Spleen (tissue), 11 donors: ENCODE measurements at regions not wholly inside any gene's neighbourhood (a gene's known extent, or its start where the extent isn't known, plus 50 kb on each side); places are given as distances from the start of the nearest gene placed in this dataset.

ENCODE experiments used
- DNase-seq: peaks from one replicate; pipeline ENCODE4 v3.0.0-alpha.2; 2020
- H3K27ac ChIP-seq, 8 donors: fragments of 200-600 bp; sonication (generic) in 7 of 8; 1 replicate in 4 of 8; 2 replicates in 4 of 8; pipeline versions ENCODE4 v1.5.0 to v1.8.0; 2016 to 2021; ENCODE audit warnings: inconsistent platforms in 4 of 8, mild to moderate bottlenecking in 4 of 8, moderate library complexity in 1 of 8
- H3K27me3 ChIP-seq, 7 donors: fragments of 200-600 bp; sonication (generic) in 6 of 7; replicated peaks in 1 of 7; 1 replicate in 4 of 7; 2 replicates in 3 of 7; pipeline versions ENCODE4 v1.5.0 to v1.8.0; 2016 to 2021; ENCODE audit warnings: inconsistent platforms in 3 of 7, mild to moderate bottlenecking in 1 of 7
- H3K36me3 ChIP-seq, 6 donors: fragments of 200-600 bp; sonication (generic) in 5 of 6; 1 replicate in 4 of 6; 2 replicates in 2 of 6; pipeline versions ENCODE4 v1.5.0 to v1.8.0; 2016 to 2021; ENCODE audit warnings: inconsistent platforms in 2 of 6
- H3K4me1 ChIP-seq, 6 donors: fragments of 200-600 bp; sonication (generic) in 5 of 6; 1 replicate in 3 of 6; 2 replicates in 3 of 6; pipeline versions ENCODE4 v1.5.0 to v1.8.0; 2016 to 2021; ENCODE audit warnings: inconsistent platforms in 3 of 6
- H3K4me3 ChIP-seq, 8 donors: fragments of 200-600 bp; sonication (generic) in 7 of 8; 1 replicate in 4 of 8; 2 replicates in 4 of 8; pipeline versions ENCODE4 v1.5.0 to v1.8.0; 2016 to 2021; ENCODE audit warnings: inconsistent platforms in 4 of 8, mild to moderate bottlenecking in 4 of 8, moderate library complexity in 2 of 8
- H3K9me3 ChIP-seq, 8 donors: fragments of 200-600 bp; sonication (generic) in 7 of 8; 1 replicate in 4 of 8; 2 replicates in 4 of 8; pipeline versions ENCODE4 v1.5.0 to v1.8.0; 2016 to 2021; ENCODE audit warnings: inconsistent platforms in 4 of 8
- POLR2A ChIP-seq, 3 donors: fragments of 450-650 bp; IDR thresholded peaks; one replicate each; pipeline ENCODE4 v1.5.1; 2017; ENCODE audit warnings: antibody characterized with exemption in 3 of 3, mild to moderate bottlenecking in 1 of 3
- POLR2AphosphoS5 ChIP-seq, 3 donors: sonication (generic); formaldehyde crosslinking; IDR thresholded peaks; one replicate each; pipeline ENCODE4 v1.5.1; 2017; ENCODE audit warnings: antibody characterized with exemption in 3 of 3
- WGBS, 5 donors: extraction: QIAGEN DNeasy Blood & Tissue Kit in 3 of 5; methylation state at CpG; one replicate each; pipeline versions ENCODE4 v1.1.5 to v1.1.7; 2013 to 2018; 5-methylcytosine and 5-hydroxymethylcytosine counted together
- intact Hi-C: fragments of 100-400 bp; cut with DNase I; formaldehyde crosslinking; loops from one replicate; pipeline ENCODE4 v1.15.0; 2023; ENCODE audit warnings: low total_unique reads
- TF ChIP-seq, protein P1 (sequence below), 11 experiments: fragments of 200-600 bp in 7 of 11; fragments of 450-650 bp in 4 of 11; sonication (generic) in 4 of 11; IDR thresholded peaks in 8 of 11; conservative IDR thresholded peaks in 3 of 11; 1 replicate in 7 of 11; 2 replicates in 4 of 11; pipeline versions ENCODE4 v1.4.0 to v1.8.0; 2016 to 2021; ENCODE audit warnings: antibody characterized with exemption in 11 of 11, inconsistent platforms in 4 of 11, mild to moderate bottlenecking in 1 of 11
- donor health status: healthy with polysubstance abuse.
- donor health status: DM: no; HTN: no; CAD: no; lungs with moderate emphysema.
- donor health status: DM: no; HTN: no; CAD: no.
- donor health status: Bipolar disorder and iron deficiency.
- donor health status: healthy.
- donor health status: DM: no; HTN: no; CAD: no.
- donor health status: DM: yes; HTN: yes; CAD: no.

DNA sequence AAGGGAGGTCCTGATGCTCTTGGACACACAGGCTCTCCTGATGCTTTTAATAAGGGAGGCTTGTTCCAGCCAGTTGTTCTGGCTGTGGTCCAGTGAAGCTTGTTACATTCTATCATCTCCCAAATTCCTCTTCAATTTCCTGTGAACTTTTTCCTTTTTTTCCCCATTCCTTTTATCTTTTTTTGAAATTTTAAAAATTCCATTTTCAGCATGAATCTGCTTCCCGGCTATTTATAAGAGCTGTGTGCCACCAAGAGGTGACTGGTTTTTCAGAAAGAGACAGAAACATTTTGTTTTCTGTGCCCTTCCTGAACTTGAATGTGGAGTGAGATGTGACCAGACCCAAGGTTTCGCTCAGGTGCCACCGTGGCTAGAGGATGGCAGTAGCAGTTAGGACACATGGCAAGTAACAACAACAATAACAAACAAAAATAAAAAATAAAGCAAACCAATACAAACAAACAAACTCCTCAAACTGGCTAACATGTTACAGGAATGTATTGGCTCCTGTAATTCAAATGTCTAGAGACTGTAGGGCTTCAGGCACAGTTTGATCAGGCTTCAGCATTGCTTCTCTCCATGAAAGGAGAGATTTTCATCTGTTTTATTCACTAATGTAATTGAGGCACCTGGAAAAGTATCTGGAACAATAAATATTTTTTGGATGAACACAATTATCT lies 121.1 kb downstream of the BOD1 start:
- 77 to 94% (median 88%) methylated on average over 3 of the region's 3 CpGs for WGBS, 5 donors
- Histone ChIP-seq H3K27me3 (peaks cover 0 to 21% (median 0%) of the 10 kb centered on the region in 7 donors), H3K4me3 (no peak overlapping the region), H3K9me3 (no peaks in the 10 kb centered on the region), H3K27ac (no peak overlapping the region), H3K36me3 (no peaks in the 10 kb centered on the region), H3K4me1 (no peaks in the 10 kb centered on the region)
- DNase-seq, result no peak
- TF ChIP-seq, protein P1, sequence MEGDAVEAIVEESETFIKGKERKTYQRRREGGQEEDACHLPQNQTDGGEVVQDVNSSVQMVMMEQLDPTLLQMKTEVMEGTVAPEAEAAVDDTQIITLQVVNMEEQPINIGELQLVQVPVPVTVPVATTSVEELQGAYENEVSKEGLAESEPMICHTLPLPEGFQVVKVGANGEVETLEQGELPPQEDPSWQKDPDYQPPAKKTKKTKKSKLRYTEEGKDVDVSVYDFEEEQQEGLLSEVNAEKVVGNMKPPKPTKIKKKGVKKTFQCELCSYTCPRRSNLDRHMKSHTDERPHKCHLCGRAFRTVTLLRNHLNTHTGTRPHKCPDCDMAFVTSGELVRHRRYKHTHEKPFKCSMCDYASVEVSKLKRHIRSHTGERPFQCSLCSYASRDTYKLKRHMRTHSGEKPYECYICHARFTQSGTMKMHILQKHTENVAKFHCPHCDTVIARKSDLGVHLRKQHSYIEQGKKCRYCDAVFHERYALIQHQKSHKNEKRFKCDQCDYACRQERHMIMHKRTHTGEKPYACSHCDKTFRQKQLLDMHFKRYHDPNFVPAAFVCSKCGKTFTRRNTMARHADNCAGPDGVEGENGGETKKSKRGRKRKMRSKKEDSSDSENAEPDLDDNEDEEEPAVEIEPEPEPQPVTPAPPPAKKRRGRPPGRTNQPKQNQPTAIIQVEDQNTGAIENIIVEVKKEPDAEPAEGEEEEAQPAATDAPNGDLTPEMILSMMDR (IDR thresholded peaks at IDR 0.05 in 8 of 11, conservative IDR thresholded peaks at IDR 0.05 in 3 of 11), result no peak
- no peak for TF ChIP-seq POLR2AphosphoS5 (IDR thresholded peaks at IDR 0.05)
- TF ChIP-seq POLR2A (IDR thresholded peaks at IDR 0.05), result no peak
- intact Hi-C loops, result no loop called here

DNA sequence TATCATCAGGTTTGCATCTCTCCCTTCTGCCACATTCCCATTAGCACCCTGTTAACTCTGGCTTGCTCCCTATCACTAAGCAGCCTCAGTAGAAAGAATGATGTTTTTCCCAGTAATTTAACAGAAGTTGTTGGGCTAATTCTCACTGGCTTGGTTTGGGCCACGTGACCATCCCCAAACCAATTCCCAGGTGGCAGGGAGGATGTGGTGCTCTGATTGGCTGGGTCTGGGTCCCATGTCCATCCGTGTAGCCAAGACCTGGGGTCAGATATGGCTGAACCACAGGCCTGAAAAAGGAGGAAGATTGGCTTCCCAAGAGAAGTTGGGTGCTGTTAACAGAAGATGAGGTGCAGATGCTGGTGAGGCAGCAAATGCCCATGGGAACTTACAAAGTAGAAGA lies 122.0 kb downstream of the BOD1 start:
- WGBS, 5 donors, result 67 to 83% (median 71%) methylated on average over 2 of the region's 2 CpGs
- Histone ChIP-seq H3K27ac (no peak overlapping the region), H3K4me3 (no peak overlapping the region), H3K27me3 (peaks cover 0 to 20% (median 0%) of the 10 kb centered on the region in 7 donors), H3K4me1 (no peaks in the 10 kb centered on the region), H3K9me3 (no peaks in the 10 kb centered on the region), H3K36me3 (no peaks in the 10 kb centered on the region)
- TF ChIP-seq POLR2AphosphoS5 (IDR thresholded peaks at IDR 0.05) (no peak), POLR2A (IDR thresholded peaks at IDR 0.05) (no peak)
- TF ChIP-seq, protein P1 (IDR thresholded peaks at IDR 0.05 in 8 of 11, conservative IDR thresholded peaks at IDR 0.05 in 3 of 11), result no peak
- intact Hi-C loops, result no loop called here
- DNase-seq, result no peak

DNA sequence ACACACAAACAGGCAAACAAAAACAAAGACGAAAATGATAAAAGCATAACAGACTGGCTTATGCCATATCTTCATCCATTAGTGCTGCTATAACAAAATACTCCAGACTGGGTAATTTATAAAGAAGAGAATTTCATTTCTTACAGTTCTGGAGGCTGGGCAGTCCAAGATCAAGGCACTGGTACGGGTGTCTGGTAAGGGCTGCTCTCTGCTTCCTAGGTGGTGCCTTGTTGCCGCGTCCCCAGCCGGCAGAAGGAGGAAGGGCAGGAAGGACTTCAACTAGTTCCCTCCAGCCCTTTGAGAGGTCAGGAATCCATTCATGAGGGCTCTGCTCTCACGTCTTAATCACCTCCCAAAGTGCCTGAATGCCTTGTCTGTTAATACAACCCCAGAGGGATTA lies 122.6 kb downstream of the BOD1 start:
- intact Hi-C loops, result no loop called here
- 68 to 79% (median 77%) methylated on average over 6 of the region's 6 CpGs for WGBS, 5 donors
- H3K27ac ChIP-seq, result no peak overlapping the region
- no peak for TF ChIP-seq POLR2A (IDR thresholded peaks at IDR 0.05)
- TF ChIP-seq POLR2AphosphoS5 (IDR thresholded peaks at IDR 0.05), result no peak
- TF ChIP-seq, protein P1 (IDR thresholded peaks at IDR 0.05 in 8 of 11, conservative IDR thresholded peaks at IDR 0.05 in 3 of 11), result no peak
- no peaks in the 10 kb centered on the region for H3K4me1 ChIP-seq
- H3K27me3 ChIP-seq, result peaks cover 0 to 20% (median 0%) of the 10 kb centered on the region in 7 donors
- H3K4me3 ChIP-seq, result no peak overlapping the region
- H3K9me3 ChIP-seq, result no peaks in the 10 kb centered on the region
- H3K36me3 ChIP-seq, result no peaks in the 10 kb centered on the region
- no peak for DNase-seq

DNA sequence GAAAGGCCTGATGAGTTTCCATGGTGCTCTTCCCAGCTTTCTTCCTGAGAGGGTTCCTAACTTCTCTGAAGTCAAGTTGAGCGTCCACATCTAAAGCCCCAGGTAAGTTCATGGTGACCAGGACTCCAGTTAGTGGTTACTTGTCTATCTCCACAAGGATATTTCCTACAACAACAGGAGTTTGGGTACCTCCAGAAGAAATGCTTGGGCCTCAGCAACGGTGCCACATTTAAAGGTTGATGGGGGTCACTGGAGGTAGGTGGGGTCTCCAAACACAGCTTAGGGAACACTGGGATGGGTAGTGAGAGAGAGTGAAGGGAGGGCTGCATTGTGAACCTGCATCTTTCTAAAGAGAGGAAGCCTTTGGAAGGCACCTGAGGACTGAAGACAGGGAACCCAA lies 123.4 kb downstream of the BOD1 start:
- TF ChIP-seq POLR2A (IDR thresholded peaks at IDR 0.05) (no peak), POLR2AphosphoS5 (IDR thresholded peaks at IDR 0.05) (no peak)
- TF ChIP-seq, protein P1 (IDR thresholded peaks at IDR 0.05 in 8 of 11, conservative IDR thresholded peaks at IDR 0.05 in 3 of 11), result no peak

More for the DNA sequence above, 123.4 kb downstream of the BOD1 start:
- Histone ChIP-seq H3K36me3 (no peaks in the 10 kb centered on the region), H3K27me3 (peaks cover 0 to 23% (median 0%) of the 10 kb centered on the region in 7 donors), H3K9me3 (no peaks in the 10 kb centered on the region), H3K4me1 (no peaks in the 10 kb centered on the region), H3K27ac (no peak overlapping the region), H3K4me3 (no peak overlapping the region)
- DNase-seq, result no peak
- WGBS, 5 donors, result 68 to 100% (median 81%) methylated on average over 2 of the region's 2 CpGs
- intact Hi-C loops, result no loop called here
